A673 (cell line): ENCODE measurements at regions not wholly inside any gene's neighbourhood (a gene's known extent, or its start where the extent isn't known, plus 50 kb on each side); places are given as distances from the start of the nearest gene placed in this dataset.

Experiments
- BruUV-seq: library from RNA; stranded (reverse); fragments of 400-500 nt; replicated peaks from 2 replicates; lab custom pipeline; 2021; lab: Mats Ljungman, UMichigan
- CTCF ChIA-PET: fragments of 300-600 bp; sonication (Branson Sonifier 250); formaldehyde crosslinking; loops from one replicate; lab custom pipeline; 2022; ENCODE audit warnings: antibody characterized with exemption; lab: Charles Lee
- POLR2A ChIA-PET: fragments of 300-600 bp; sonication (Branson Sonifier 250); formaldehyde crosslinking; loops from one replicate; lab custom pipeline; 2022; ENCODE audit warnings: antibody characterized with exemption; ENCODE audit not compliant: low non-redundant PET; lab: Charles Lee
- DNase-seq: peaks from one replicate; pipeline ENCODE4 v3.0.0-alpha.2; 2015; ENCODE audit warnings: low spot score
- H3K27ac ChIP-seq: fragments of 200-600 bp; sonication (generic); 2 replicates; pipeline ENCODE4 v1.5.1; 2016; ENCODE audit warnings: mixed run types, low read depth, mild to moderate bottlenecking, mixed read lengths, antibody characterized with exemption, low read length; ENCODE audit not compliant: poor library complexity, severe bottlenecking
- H3K27me3 ChIP-seq: fragments of 200-600 bp; sonication (generic); replicated peaks from 2 replicates; pipeline ENCODE4 v1.6.1; 2017; ENCODE audit warnings: mixed run types, low read depth, mild to moderate bottlenecking, mixed read lengths, antibody characterized with exemption, low read length; ENCODE audit not compliant: insufficient read depth, poor library complexity
- H3K36me3 ChIP-seq: fragments of 200-600 bp; sonication (generic); 2 replicates; pipeline ENCODE4 v1.6.1; 2016; ENCODE audit warnings: mixed run types, mild to moderate bottlenecking, mixed read lengths, antibody characterized with exemption, low read length; ENCODE audit not compliant: insufficient read depth, poor library complexity, severe bottlenecking
- H3K4me1 ChIP-seq: fragments of 200-600 bp; sonication (generic); 2 replicates; pipeline ENCODE4 v1.6.1; 2017; ENCODE audit warnings: mixed run types, mild to moderate bottlenecking, mixed read lengths, antibody characterized with exemption, low read length; ENCODE audit not compliant: insufficient read depth, poor library complexity, severe bottlenecking
- H3K4me3 ChIP-seq: fragments of 200-600 bp; sonication (generic); 2 replicates; pipeline ENCODE4 v1.5.1; 2016; ENCODE audit warnings: low read depth, mixed run types, mild to moderate bottlenecking, mixed read lengths, low read length; ENCODE audit not compliant: poor library complexity, severe bottlenecking
- H3K9me3 ChIP-seq: fragments of 200-600 bp; sonication (generic); 2 replicates; pipeline ENCODE4 v1.6.1; 2016; ENCODE audit warnings: mixed run types, low read depth, mild to moderate bottlenecking, mixed read lengths, antibody characterized with exemption, low read length; ENCODE audit not compliant: poor library complexity, severe bottlenecking
- EZH2 ChIP-seq: fragments of 200-600 bp; sonication (generic); IDR thresholded peaks from 2 replicates; pipeline ENCODE4 v1.6.1; 2017; ENCODE audit warnings: borderline replicate concordance, low read depth, mild to moderate bottlenecking, mixed read lengths, antibody characterized with exemption, low read length; ENCODE audit not compliant: poor library complexity, severe bottlenecking
- intact Hi-C: fragments of 100-400 bp; cut with micrococcal nuclease; formaldehyde crosslinking; loops from one replicate; pipeline ENCODE4 v1.10.0; 2022; ENCODE audit not compliant: unreplicated experiment
- TF ChIP-seq, protein P1 (sequence below): fragments of 300-800, 200-600 bp; sonication (generic); conservative IDR thresholded peaks from 2 replicates; pipeline ENCODE4 v1.5.1; 2017; ENCODE audit warnings: low read depth, mild to moderate bottlenecking, antibody characterized with exemption, low read length, moderate library complexity, mixed read lengths

DNA sequence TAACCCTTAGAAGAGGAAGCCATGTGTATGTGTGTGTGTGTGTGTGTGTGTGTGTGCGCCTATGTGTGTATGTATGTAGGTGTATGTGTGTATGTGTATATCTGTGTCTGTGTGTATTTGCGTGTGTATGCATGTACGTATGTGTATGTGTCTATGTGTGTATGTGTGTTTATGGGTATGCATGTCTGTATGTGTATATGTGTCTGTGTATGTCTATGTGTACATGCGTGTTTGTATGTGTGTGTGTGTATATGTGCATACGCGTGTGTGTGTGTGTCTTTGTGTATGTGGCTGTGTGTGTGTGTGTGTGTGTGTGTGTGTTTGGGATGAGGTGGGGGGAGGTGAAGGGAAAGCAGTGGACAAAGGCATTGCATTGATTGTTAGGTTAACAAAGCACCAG lies 380.2 kb downstream of the HRH4 start:
- POLR2A ChIA-PET = no interaction called here
- no TSS peak for BruUV-seq
- CTCF ChIA-PET = no interaction called here
- intact Hi-C loops = no loop called here
- Histone ChIP-seq H3K27me3 (no peaks in the 10 kb centered on the region), H3K9me3 (no peaks in the 10 kb centered on the region), H3K4me1 (no peaks in the 10 kb centered on the region), H3K4me3 (no peak overlapping the region), H3K27ac (no peak overlapping the region), H3K36me3 (no peaks in the 10 kb centered on the region)
- no peak for TF ChIP-seq EZH2
- TF ChIP-seq, protein P1, sequence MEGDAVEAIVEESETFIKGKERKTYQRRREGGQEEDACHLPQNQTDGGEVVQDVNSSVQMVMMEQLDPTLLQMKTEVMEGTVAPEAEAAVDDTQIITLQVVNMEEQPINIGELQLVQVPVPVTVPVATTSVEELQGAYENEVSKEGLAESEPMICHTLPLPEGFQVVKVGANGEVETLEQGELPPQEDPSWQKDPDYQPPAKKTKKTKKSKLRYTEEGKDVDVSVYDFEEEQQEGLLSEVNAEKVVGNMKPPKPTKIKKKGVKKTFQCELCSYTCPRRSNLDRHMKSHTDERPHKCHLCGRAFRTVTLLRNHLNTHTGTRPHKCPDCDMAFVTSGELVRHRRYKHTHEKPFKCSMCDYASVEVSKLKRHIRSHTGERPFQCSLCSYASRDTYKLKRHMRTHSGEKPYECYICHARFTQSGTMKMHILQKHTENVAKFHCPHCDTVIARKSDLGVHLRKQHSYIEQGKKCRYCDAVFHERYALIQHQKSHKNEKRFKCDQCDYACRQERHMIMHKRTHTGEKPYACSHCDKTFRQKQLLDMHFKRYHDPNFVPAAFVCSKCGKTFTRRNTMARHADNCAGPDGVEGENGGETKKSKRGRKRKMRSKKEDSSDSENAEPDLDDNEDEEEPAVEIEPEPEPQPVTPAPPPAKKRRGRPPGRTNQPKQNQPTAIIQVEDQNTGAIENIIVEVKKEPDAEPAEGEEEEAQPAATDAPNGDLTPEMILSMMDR = no peak
- no peak for DNase-seq

- no peak overlapping the region for H3K27ac ChIP-seq
- DNase-seq = no peak
- no peaks in the 10 kb centered on the region for H3K27me3 ChIP-seq
- ChIA-PET POLR2A (no interaction called here), CTCF (no interaction called here)
- H3K4me3 ChIP-seq = no peak overlapping the region
- intact Hi-C loops = no loop called here
- H3K9me3 ChIP-seq = no peaks in the 10 kb centered on the region
- no peaks in the 10 kb centered on the region for H3K4me1 ChIP-seq
- BruUV-seq = no TSS peak
- H3K36me3 ChIP-seq = no peaks in the 10 kb centered on the region
- TF ChIP-seq EZH2 = no peak
- TF ChIP-seq, protein P1 = no peak
Observed at GRCh38 chr18:24841536-24841935, 381.1 kb downstream of the HRH4 start.

- Histone ChIP-seq H3K4me3 (no peak overlapping the region), H3K27me3 (no peaks in the 10 kb centered on the region), H3K9me3 (no peaks in the 10 kb centered on the region), H3K4me1 (no peaks in the 10 kb centered on the region), H3K36me3 (no peaks in the 10 kb centered on the region), H3K27ac (no peak overlapping the region)
- no TSS peak for BruUV-seq
- CTCF ChIA-PET = no interaction called here
- DNase-seq = no peak
- TF ChIP-seq, protein P1 = no peak
- no peak for TF ChIP-seq EZH2
- POLR2A ChIA-PET = no interaction called here
- intact Hi-C loops = no loop called here
Observed at GRCh38 chr18:24843123-24843522, 382.7 kb downstream of the HRH4 start.
